ENCODE measurements at regions not wholly inside any gene's neighbourhood (a gene's known extent, or its start where the extent isn't known, plus 50 kb on each side); places are given as distances from the start of the nearest gene placed in this dataset.

- DNase-seq (ENCODE audit: low spot score) = peak; percentile 58
- no peaks in the 10 kb centered on the region for H3K27me3 Mint-ChIP-seq (ENCODE audit: low read depth)
- H3K36me3 Mint-ChIP-seq (ENCODE audit: low read depth) = peaks cover 3% of the 10 kb centered on the region
- H3K4me1 Mint-ChIP-seq (ENCODE audit: low read depth) = no peaks in the 10 kb centered on the region
- TF ChIP-seq CTCF (IDR thresholded peaks at IDR 0.05) = no peak
- no peak overlapping the region for H3K27ac Mint-ChIP-seq (ENCODE audit: unreplicated experiment)
- peaks cover 25% of the 10 kb centered on the region for H3K9me3 Mint-ChIP-seq (ENCODE audit: low read depth)
- H3K4me3 Mint-ChIP-seq (ENCODE audit: unreplicated experiment) = no peak overlapping the region
Observed at GRCh38 chr1:88035578-88035977, 648.5 kb upstream of the PKN2 start.

GRCh38 chr1:88036345-88037014, 647.6 kb upstream of the PKN2 start:
- Mint-ChIP-seq H3K36me3 (ENCODE audit: low read depth) (peaks cover 3% of the 10 kb centered on the region), H3K27ac (ENCODE audit: unreplicated experiment) (no peak overlapping the region), H3K4me1 (ENCODE audit: low read depth) (no peaks in the 10 kb centered on the region), H3K27me3 (ENCODE audit: low read depth) (no peaks in the 10 kb centered on the region), H3K9me3 (ENCODE audit: low read depth) (peaks cover 28% of the 10 kb centered on the region), H3K4me3 (ENCODE audit: unreplicated experiment) (no peak overlapping the region)
- peak; percentile 67 for DNase-seq (ENCODE audit: low spot score)
- TF ChIP-seq CTCF (IDR thresholded peaks at IDR 0.05) = no peak

- H3K27me3 Mint-ChIP-seq (ENCODE audit: low read depth) = no peaks in the 10 kb centered on the region
- peaks cover 3% of the 10 kb centered on the region for H3K36me3 Mint-ChIP-seq (ENCODE audit: low read depth)
- DNase-seq (ENCODE audit: low spot score) = no peak
- H3K27ac Mint-ChIP-seq (ENCODE audit: unreplicated experiment) = no peak overlapping the region
- H3K9me3 Mint-ChIP-seq (ENCODE audit: low read depth) = peaks cover 28% of the 10 kb centered on the region
- no peaks in the 10 kb centered on the region for H3K4me1 Mint-ChIP-seq (ENCODE audit: low read depth)
- TF ChIP-seq CTCF (IDR thresholded peaks at IDR 0.05) = no peak
- H3K4me3 Mint-ChIP-seq (ENCODE audit: unreplicated experiment) = no peak overlapping the region
Observed at GRCh38 chr1:88039240-88039639, 644.8 kb upstream of the PKN2 start.

- no peak overlapping the region for H3K27ac Mint-ChIP-seq (ENCODE audit: unreplicated experiment)
- H3K4me1 Mint-ChIP-seq (ENCODE audit: low read depth) = no peaks in the 10 kb centered on the region
- peaks cover 1% of the 10 kb centered on the region for H3K36me3 Mint-ChIP-seq (ENCODE audit: low read depth)
- no peaks in the 10 kb centered on the region for H3K27me3 Mint-ChIP-seq (ENCODE audit: low read depth)
- DNase-seq (ENCODE audit: low spot score) = no peak
- no peak for TF ChIP-seq CTCF (IDR thresholded peaks at IDR 0.05)
- H3K9me3 Mint-ChIP-seq (ENCODE audit: low read depth) = peaks cover 20% of the 10 kb centered on the region
- no peak overlapping the region for H3K4me3 Mint-ChIP-seq (ENCODE audit: unreplicated experiment)
Observed at GRCh38 chr1:88043834-88044233, 640.2 kb upstream of the PKN2 start.

GRCh38 chr1:88052167-88052566, 631.9 kb upstream of the PKN2 start:
- no peaks in the 10 kb centered on the region for H3K4me1 Mint-ChIP-seq (ENCODE audit: low read depth)

More at GRCh38 chr1:88052167-88052566, 631.9 kb upstream of the PKN2 start:
- no peak overlapping the region for H3K4me3 Mint-ChIP-seq (ENCODE audit: unreplicated experiment)
- H3K9me3 Mint-ChIP-seq (ENCODE audit: low read depth) = no peaks in the 10 kb centered on the region
- no peak for DNase-seq (ENCODE audit: low spot score)
- TF ChIP-seq CTCF (IDR thresholded peaks at IDR 0.05) = no peak
- H3K36me3 Mint-ChIP-seq (ENCODE audit: low read depth) = no peaks in the 10 kb centered on the region
- peaks cover 5% of the 10 kb centered on the region for H3K27me3 Mint-ChIP-seq (ENCODE audit: low read depth)
- H3K27ac Mint-ChIP-seq (ENCODE audit: unreplicated experiment) = no peak overlapping the region
